Right lobe of liver (tissue), 4 donors: ENCODE measurements at regions not wholly inside any gene's neighbourhood (a gene's known extent, or its start where the extent isn't known, plus 50 kb on each side); places are given as distances from the start of the nearest gene placed in this dataset.

Source experiments
- POLR2A ChIP-seq: fragments of 450-650 bp; IDR thresholded peaks from one replicate; pipeline ENCODE4 v1.6.1; 2017; ENCODE audit warnings: antibody characterized with exemption, mild to moderate bottlenecking
- TF ChIP-seq, protein P1 (sequence below), 4 donors: fragments of 200-600 bp in 3 of 4; fragments of 450-650 bp in 1 of 4; IDR thresholded peaks; one replicate each; pipeline versions ENCODE4 v1.5.1 to v1.8.0; 2016 to 2022; ENCODE audit warnings: antibody characterized with exemption in 4 of 4, mild to moderate bottlenecking in 2 of 4
- donor health status: DM: no; HTN: no; CAD: no.
- donor health status: DM: no; HTN: no; CAD: no.
- donor health status: DM: no; HTN: yes; CAD: no.

DNA sequence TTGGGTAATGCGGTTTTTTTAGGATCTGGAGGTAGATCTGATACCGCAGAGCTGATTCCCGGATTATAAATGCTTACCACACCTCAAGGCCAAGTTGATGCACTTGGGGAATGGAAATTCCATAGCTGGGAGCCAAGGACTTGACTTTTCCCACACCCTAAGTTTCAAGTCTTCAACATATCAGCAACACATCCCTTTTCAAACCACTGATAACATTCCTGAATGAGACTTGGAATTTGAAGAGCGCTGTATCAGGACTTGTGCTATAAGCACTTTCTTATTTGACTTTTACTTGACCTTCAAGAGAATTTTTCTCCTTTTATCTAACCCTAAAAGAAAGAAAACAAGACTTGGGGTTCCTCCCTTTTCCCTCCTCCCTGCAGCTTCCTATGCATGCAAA lies 90.6 kb upstream of the NAA20 start:
- TF ChIP-seq, protein P1, sequence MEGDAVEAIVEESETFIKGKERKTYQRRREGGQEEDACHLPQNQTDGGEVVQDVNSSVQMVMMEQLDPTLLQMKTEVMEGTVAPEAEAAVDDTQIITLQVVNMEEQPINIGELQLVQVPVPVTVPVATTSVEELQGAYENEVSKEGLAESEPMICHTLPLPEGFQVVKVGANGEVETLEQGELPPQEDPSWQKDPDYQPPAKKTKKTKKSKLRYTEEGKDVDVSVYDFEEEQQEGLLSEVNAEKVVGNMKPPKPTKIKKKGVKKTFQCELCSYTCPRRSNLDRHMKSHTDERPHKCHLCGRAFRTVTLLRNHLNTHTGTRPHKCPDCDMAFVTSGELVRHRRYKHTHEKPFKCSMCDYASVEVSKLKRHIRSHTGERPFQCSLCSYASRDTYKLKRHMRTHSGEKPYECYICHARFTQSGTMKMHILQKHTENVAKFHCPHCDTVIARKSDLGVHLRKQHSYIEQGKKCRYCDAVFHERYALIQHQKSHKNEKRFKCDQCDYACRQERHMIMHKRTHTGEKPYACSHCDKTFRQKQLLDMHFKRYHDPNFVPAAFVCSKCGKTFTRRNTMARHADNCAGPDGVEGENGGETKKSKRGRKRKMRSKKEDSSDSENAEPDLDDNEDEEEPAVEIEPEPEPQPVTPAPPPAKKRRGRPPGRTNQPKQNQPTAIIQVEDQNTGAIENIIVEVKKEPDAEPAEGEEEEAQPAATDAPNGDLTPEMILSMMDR (IDR thresholded peaks at IDR 0.05), result no peak
- no peak for TF ChIP-seq POLR2A
